ENCODE measurements at regions not wholly inside any gene's neighbourhood (a gene's known extent, or its start where the extent isn't known, plus 50 kb on each side); places are given as distances from the start of the nearest gene placed in this dataset.

- no peak for TF ChIP-seq CTCF (IDR thresholded peaks at IDR 0.05)
- no peak for TF ChIP-seq POLR2AphosphoS5 (IDR thresholded peaks at IDR 0.05; ENCODE audit: insufficient read depth in 1 of 2, low read depth in 1 of 2)
- TF ChIP-seq POLR2A (IDR thresholded peaks at IDR 0.05), result no peak
Observed at GRCh38 chr1:87250336-87250735, 78.3 kb upstream of the LMO4 start.
